PFSK-1 (cell line): ENCODE measurements at regions not wholly inside any gene's neighbourhood (a gene's known extent, or its start where the extent isn't known, plus 50 kb on each side); places are given as distances from the start of the nearest gene placed in this dataset.

Source experiments
- SIN3A ChIP-seq: IDR thresholded peaks from 2 replicates; pipeline ENCODE4 v1.6.1; 2012; ENCODE audit warnings: mild to moderate bottlenecking, low read length, moderate library complexity, borderline replicate concordance; ENCODE audit not compliant: insufficient read depth
- TAF1 ChIP-seq: IDR thresholded peaks from 2 replicates; pipeline ENCODE4 v1.6.1; 2012; ENCODE audit warnings: low read length, control low read depth, borderline replicate concordance; ENCODE audit not compliant: insufficient read depth
- TF ChIP-seq, protein P1 (sequence below), 2 experiments: IDR thresholded peaks; 2 replicates each; pipeline versions ENCODE4 v1.6.1 to v1.8.0; 2011 to 2012; ENCODE audit warnings: low read depth in 2 of 2, low read length in 2 of 2, control low read depth in 1 of 2, inconsistent platforms in 1 of 2, mild to moderate bottlenecking in 1 of 2, moderate library complexity in 1 of 2; ENCODE audit not compliant: insufficient read depth in 1 of 2

DNA sequence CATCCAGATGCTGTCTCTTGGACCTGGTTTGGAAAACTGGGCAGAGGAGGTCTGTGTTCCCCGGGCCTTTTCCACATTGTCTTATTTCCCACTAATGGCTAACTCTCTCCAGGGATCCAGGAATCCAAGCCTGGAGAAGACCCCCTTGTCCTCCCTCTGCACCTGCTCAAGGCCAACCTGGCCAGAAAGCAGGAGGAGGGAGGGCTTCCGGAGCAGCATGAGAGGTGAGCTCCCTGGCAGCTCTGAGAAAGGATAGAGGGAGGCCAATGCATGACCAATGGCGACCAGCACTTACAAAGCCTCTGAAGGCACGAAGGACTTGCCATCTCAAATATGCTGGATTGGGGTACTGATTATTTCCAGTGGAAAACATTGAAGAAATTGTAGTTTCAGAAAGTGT, 445.0 kb upstream of the B3GAT1 start:
- no peak for TF ChIP-seq SIN3A
- no peak for TF ChIP-seq TAF1
- TF ChIP-seq, protein P1, sequence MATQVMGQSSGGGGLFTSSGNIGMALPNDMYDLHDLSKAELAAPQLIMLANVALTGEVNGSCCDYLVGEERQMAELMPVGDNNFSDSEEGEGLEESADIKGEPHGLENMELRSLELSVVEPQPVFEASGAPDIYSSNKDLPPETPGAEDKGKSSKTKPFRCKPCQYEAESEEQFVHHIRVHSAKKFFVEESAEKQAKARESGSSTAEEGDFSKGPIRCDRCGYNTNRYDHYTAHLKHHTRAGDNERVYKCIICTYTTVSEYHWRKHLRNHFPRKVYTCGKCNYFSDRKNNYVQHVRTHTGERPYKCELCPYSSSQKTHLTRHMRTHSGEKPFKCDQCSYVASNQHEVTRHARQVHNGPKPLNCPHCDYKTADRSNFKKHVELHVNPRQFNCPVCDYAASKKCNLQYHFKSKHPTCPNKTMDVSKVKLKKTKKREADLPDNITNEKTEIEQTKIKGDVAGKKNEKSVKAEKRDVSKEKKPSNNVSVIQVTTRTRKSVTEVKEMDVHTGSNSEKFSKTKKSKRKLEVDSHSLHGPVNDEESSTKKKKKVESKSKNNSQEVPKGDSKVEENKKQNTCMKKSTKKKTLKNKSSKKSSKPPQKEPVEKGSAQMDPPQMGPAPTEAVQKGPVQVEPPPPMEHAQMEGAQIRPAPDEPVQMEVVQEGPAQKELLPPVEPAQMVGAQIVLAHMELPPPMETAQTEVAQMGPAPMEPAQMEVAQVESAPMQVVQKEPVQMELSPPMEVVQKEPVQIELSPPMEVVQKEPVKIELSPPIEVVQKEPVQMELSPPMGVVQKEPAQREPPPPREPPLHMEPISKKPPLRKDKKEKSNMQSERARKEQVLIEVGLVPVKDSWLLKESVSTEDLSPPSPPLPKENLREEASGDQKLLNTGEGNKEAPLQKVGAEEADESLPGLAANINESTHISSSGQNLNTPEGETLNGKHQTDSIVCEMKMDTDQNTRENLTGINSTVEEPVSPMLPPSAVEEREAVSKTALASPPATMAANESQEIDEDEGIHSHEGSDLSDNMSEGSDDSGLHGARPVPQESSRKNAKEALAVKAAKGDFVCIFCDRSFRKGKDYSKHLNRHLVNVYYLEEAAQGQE (IDR thresholded peaks at IDR 0.05; ENCODE audit: insufficient read depth in 1 of 2, low read depth in 2 of 2, low read length in 2 of 2): no peak
